ENCODE measurements at regions not wholly inside any gene's neighbourhood (a gene's known extent, or its start where the extent isn't known, plus 50 kb on each side); places are given as distances from the start of the nearest gene placed in this dataset.

- DNase-seq: no peak
These were observed 280.2 kb downstream of the SNX13 start for GRCh38 chr7:17660116-17660515.

GRCh38 chr7:17661982-17662585, 278.2 kb downstream of the SNX13 start:
- no peak for DNase-seq

- DNase-seq: no peak
These were observed 277.1 kb downstream of the SNX13 start for GRCh38 chr7:17663061-17663675.

- DNase-seq: no peak
These were observed 275.3 kb downstream of the SNX13 start for GRCh38 chr7:17665029-17665428.

GRCh38 chr7:17668122-17668521, 272.2 kb downstream of the SNX13 start:
- DNase-seq: no peak

- DNase-seq: no peak
These were observed 271.1 kb downstream of the SNX13 start for GRCh38 chr7:17669204-17669603.

GRCh38 chr7:17671956-17672355, 268.3 kb downstream of the SNX13 start:
- DNase-seq: no peak

GRCh38 chr7:17672783-17673182, 267.5 kb downstream of the SNX13 start:
- no peak for DNase-seq

GRCh38 chr7:17674166-17674942, 265.9 kb downstream of the SNX13 start:
- no peak for DNase-seq

- no peak for DNase-seq
These were observed 265.2 kb downstream of the SNX13 start for GRCh38 chr7:17674943-17675608.

GRCh38 chr7:17677408-17677807, 262.9 kb downstream of the SNX13 start:
- DNase-seq: no peak

GRCh38 chr7:17678896-17679295, 261.4 kb downstream of the SNX13 start:
- no peak for DNase-seq

- no peak for DNase-seq
These were observed 260.8 kb downstream of the SNX13 start for GRCh38 chr7:17679458-17679857.

GRCh38 chr7:17680026-17680425, 260.3 kb downstream of the SNX13 start:
- DNase-seq: no peak

- no peak for DNase-seq
These were observed 259.3 kb downstream of the SNX13 start for GRCh38 chr7:17680943-17681351.

GRCh38 chr7:17681965-17682364, 258.3 kb downstream of the SNX13 start:
- DNase-seq: no peak

- DNase-seq: no peak
These were observed 257.7 kb downstream of the SNX13 start for GRCh38 chr7:17682586-17682985.

- DNase-seq: no peak
These were observed 255.2 kb downstream of the SNX13 start for GRCh38 chr7:17685141-17685540.

GRCh38 chr7:17687361-17687760, 252.9 kb downstream of the SNX13 start:
- DNase-seq: no peak

- DNase-seq: no peak
These were observed 250.9 kb downstream of the SNX13 start for GRCh38 chr7:17689361-17689902.

GRCh38 chr7:17690030-17690429, 250.3 kb downstream of the SNX13 start:
- DNase-seq: no peak

GRCh38 chr7:17696422-17696821, 243.9 kb downstream of the SNX13 start:
- DNase-seq: no peak

GRCh38 chr7:17697128-17697881, 243.0 kb downstream of the SNX13 start:
- DNase-seq: no peak

Measured in activated CD4-positive, alpha-beta T cell treated with anti-CD3 and anti-CD28 coated beads for 4 hours (primary cell).